Gastrocnemius medialis (tissue), 4 donors: ENCODE measurements at regions not wholly inside any gene's neighbourhood (a gene's known extent, or its start where the extent isn't known, plus 50 kb on each side); places are given as distances from the start of the nearest gene placed in this dataset.
"Not testable (repeated sequence)": the region's sequence is repeated elsewhere in the genome, so short reads cannot be mapped to it uniquely, and the experiment has no call there.

ENCODE experiments used
- ATAC-seq, 2 donors: fragments of 150-250 bp; one replicate each; pipeline ENCODE4 v1.9.1; 2016
- DNase-seq, 2 donors: peaks; one replicate each; pipeline ENCODE4 v3.0.0-alpha.2; 2019
- H3K27ac ChIP-seq, 4 donors: fragments of 200-600 bp; sonication (generic); 1 replicate in 1 of 4; 2 replicates in 3 of 4; pipeline ENCODE4 v1.5.1; 2016 to 2018; ENCODE audit warnings: mild to moderate bottlenecking in 2 of 4, moderate library complexity in 1 of 4
- H3K27me3 ChIP-seq, 3 donors: fragments of 200-600 bp; sonication (generic) in 2 of 3; 1 replicate in 1 of 3; 2 replicates in 2 of 3; pipeline versions ENCODE4 v1.5.1 to v1.6.0; 2016 to 2019; ENCODE audit warnings: mild to moderate bottlenecking in 1 of 3, moderate library complexity in 1 of 3
- H3K36me3 ChIP-seq, 2 donors: fragments of 200-600 bp; sonication (generic) in 1 of 2; one replicate each; pipeline ENCODE4 v1.5.1; 2017 to 2018
- H3K4me1 ChIP-seq, 2 donors: fragments of 200-600 bp; sonication (generic) in 1 of 2; one replicate each; pipeline ENCODE4 v1.5.1; 2016 to 2017; ENCODE audit warnings: mild to moderate bottlenecking in 2 of 2
- H3K4me3 ChIP-seq, 4 donors: fragments of 200-600 bp; sonication (generic) in 3 of 4; 1 replicate in 1 of 4; 2 replicates in 3 of 4; pipeline ENCODE4 v1.5.1; 2016 to 2019; ENCODE audit warnings: mild to moderate bottlenecking in 2 of 4
- H3K9me3 ChIP-seq, 3 donors: fragments of 200-600 bp; sonication (generic) in 2 of 3; 1 replicate in 1 of 3; 2 replicates in 2 of 3; pipeline ENCODE4 v1.5.1; 2016 to 2019
- POLR2A ChIP-seq, 2 donors: fragments of 450-650 bp; IDR thresholded peaks; one replicate each; pipeline ENCODE4 v1.6.1; 2017; ENCODE audit warnings: antibody characterized with exemption in 2 of 2, mild to moderate bottlenecking in 2 of 2, moderate library complexity in 2 of 2
- in situ Hi-C, 4 donors: fragments of 200-750 bp; cut with MboI; loops; one replicate each; pipeline versions ENCODE4 v1.15.0 to v1.8.0; 2017; ENCODE audit warnings: low sequenced_read_pairs in 4 of 4
- intact Hi-C: fragments of 100-400 bp; cut with DNase I; formaldehyde crosslinking; loops from one replicate; pipeline ENCODE4 v1.15.1; 2023; ENCODE audit warnings: low total_unique reads
- TF ChIP-seq, protein P1 (sequence below), 5 experiments: fragments of 450-650 bp in 3 of 5; fragments of 200-600 bp in 2 of 5; sonication (generic) in 2 of 5; IDR thresholded peaks in 4 of 5; conservative IDR thresholded peaks in 1 of 5; 1 replicate in 4 of 5; 2 replicates in 1 of 5; pipeline ENCODE4 v1.5.1; 2016 to 2019; ENCODE audit warnings: antibody characterized with exemption in 5 of 5, mild to moderate bottlenecking in 3 of 5, moderate library complexity in 3 of 5

- intact Hi-C loops, result no loop called here
- Histone ChIP-seq H3K4me1 (no peaks in the 10 kb centered on the region), H3K4me3 (no peak overlapping the region), H3K9me3 (no peaks in the 10 kb centered on the region), H3K27ac (no peak overlapping the region), H3K36me3 (no peaks in the 10 kb centered on the region), H3K27me3 (no peaks in the 10 kb centered on the region)
- ATAC-seq (no peak), DNase-seq (no peak)
- in situ Hi-C loops, result no loop called here
- TF ChIP-seq, protein P1, sequence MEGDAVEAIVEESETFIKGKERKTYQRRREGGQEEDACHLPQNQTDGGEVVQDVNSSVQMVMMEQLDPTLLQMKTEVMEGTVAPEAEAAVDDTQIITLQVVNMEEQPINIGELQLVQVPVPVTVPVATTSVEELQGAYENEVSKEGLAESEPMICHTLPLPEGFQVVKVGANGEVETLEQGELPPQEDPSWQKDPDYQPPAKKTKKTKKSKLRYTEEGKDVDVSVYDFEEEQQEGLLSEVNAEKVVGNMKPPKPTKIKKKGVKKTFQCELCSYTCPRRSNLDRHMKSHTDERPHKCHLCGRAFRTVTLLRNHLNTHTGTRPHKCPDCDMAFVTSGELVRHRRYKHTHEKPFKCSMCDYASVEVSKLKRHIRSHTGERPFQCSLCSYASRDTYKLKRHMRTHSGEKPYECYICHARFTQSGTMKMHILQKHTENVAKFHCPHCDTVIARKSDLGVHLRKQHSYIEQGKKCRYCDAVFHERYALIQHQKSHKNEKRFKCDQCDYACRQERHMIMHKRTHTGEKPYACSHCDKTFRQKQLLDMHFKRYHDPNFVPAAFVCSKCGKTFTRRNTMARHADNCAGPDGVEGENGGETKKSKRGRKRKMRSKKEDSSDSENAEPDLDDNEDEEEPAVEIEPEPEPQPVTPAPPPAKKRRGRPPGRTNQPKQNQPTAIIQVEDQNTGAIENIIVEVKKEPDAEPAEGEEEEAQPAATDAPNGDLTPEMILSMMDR (IDR thresholded peaks at IDR 0.05 in 4 of 5, conservative IDR thresholded peaks at IDR 0.05 in 1 of 5), result no peak
Observed at GRCh38 chr12:70083677-70084020, 159.6 kb upstream of the CNOT2 start.

DNA sequence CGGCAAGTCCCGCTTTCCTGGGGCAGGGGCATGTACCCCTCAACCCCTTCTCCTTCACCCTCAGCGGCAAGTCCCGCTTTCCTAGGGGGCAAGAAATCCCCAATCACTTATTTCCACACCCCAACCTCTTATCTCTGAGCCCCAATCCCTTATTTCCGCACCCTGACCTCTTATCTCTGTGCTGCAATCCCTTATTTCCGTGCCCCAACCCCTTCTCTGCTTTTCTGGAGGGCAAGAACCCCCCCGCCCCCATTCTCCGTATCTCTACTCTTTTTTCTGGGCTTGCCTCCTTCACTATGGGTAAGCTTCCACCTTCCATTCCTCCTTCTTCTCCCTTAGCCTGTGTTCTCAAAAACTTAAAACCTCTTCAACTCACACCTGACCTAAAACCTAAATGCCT lies 156.9 kb upstream of the CNOT2 start:
- in situ Hi-C loops, intact Hi-C loops, DNase-seq, ATAC-seq, H3K4me3 ChIP-seq, H3K4me1 ChIP-seq, H3K27ac ChIP-seq, H3K9me3 ChIP-seq, H3K36me3 ChIP-seq, H3K27me3 ChIP-seq: not testable (repeated sequence)

GRCh38 chr12:70091021-70091521 lies 152.2 kb upstream of the CNOT2 start:
- no peak overlapping the region for H3K4me3 ChIP-seq
- no peak overlapping the region for H3K27ac ChIP-seq
- TF ChIP-seq, protein P1 (IDR thresholded peaks at IDR 0.05 in 4 of 5, conservative IDR thresholded peaks at IDR 0.05 in 1 of 5), result no peak
- TF ChIP-seq POLR2A (IDR thresholded peaks at IDR 0.05), result no peak
- DNase-seq (no peak), ATAC-seq (no peak)
- no peaks in the 10 kb centered on the region for H3K9me3 ChIP-seq
- intact Hi-C loops, result no loop called here
- H3K36me3 ChIP-seq, result no peaks in the 10 kb centered on the region
- H3K27me3 ChIP-seq, result no peaks in the 10 kb centered on the region
- in situ Hi-C loops, result no loop called here
- H3K4me1 ChIP-seq, result no peaks in the 10 kb centered on the region

GRCh38 chr12:70094467-70094866 lies 148.8 kb upstream of the CNOT2 start:
- H3K9me3 ChIP-seq, result no peaks in the 10 kb centered on the region
- DNase-seq (no peak), ATAC-seq (peak in 1 of 2 donors; percentile 63)
- H3K27me3 ChIP-seq, result no peaks in the 10 kb centered on the region
- no peak overlapping the region for H3K27ac ChIP-seq
- H3K4me1 ChIP-seq, result no peaks in the 10 kb centered on the region
- no peaks in the 10 kb centered on the region for H3K36me3 ChIP-seq
- intact Hi-C loops (no loop called here), in situ Hi-C loops (no loop called here)
- TF ChIP-seq POLR2A (IDR thresholded peaks at IDR 0.05), result no peak
- TF ChIP-seq, protein P1 (IDR thresholded peaks at IDR 0.05 in 4 of 5, conservative IDR thresholded peaks at IDR 0.05 in 1 of 5), result no peak
- no peak overlapping the region for H3K4me3 ChIP-seq

GRCh38 chr12:70096759-70097410 lies 146.3 kb upstream of the CNOT2 start:
- Histone ChIP-seq H3K9me3 (no peaks in the 10 kb centered on the region), H3K4me3 (no peak overlapping the region), H3K36me3 (no peaks in the 10 kb centered on the region), H3K27me3 (no peaks in the 10 kb centered on the region), H3K4me1 (no peaks in the 10 kb centered on the region), H3K27ac (no peak overlapping the region)
- no peak for DNase-seq
- ATAC-seq, result no peak
- TF ChIP-seq, protein P1 (IDR thresholded peaks at IDR 0.05 in 4 of 5, conservative IDR thresholded peaks at IDR 0.05 in 1 of 5), result no peak
- TF ChIP-seq POLR2A (IDR thresholded peaks at IDR 0.05), result no peak
- in situ Hi-C loops, result no loop called here
- intact Hi-C loops, result no loop called here
